SK-N-MC (cell line): ENCODE measurements at regions not wholly inside any gene's neighbourhood (a gene's known extent, or its start where the extent isn't known, plus 50 kb on each side); places are given as distances from the start of the nearest gene placed in this dataset.

ENCODE experiments used
- EZH2 ChIP-seq: fragments of 200-600 bp; sonication (generic); IDR thresholded peaks from one replicate; pipeline ENCODE4 v1.6.1; 2017; ENCODE audit warnings: antibody characterized with exemption
- FOXP2 ChIP-seq: optimal IDR thresholded peaks from 2 replicates; pipeline ENCODE3; 2011; ENCODE audit warnings: mild to moderate bottlenecking, moderate library complexity; ENCODE audit not compliant: insufficient read depth; ENCODE audit errors: extremely low read length, control extremely low read depth
- POLR2AphosphoS5 ChIP-seq: IDR thresholded peaks from 2 replicates; pipeline ENCODE4 v1.6.1; 2012; ENCODE audit warnings: mild to moderate bottlenecking, low read depth, low read length, borderline replicate concordance

- TF ChIP-seq POLR2AphosphoS5 (no peak), EZH2 (no peak), FOXP2 (no peak)
These were observed 131.0 kb upstream of the TARS1 start for GRCh38 chr5:33309536-33310345.
